Prostate gland (tissue), 2 donors: ENCODE measurements at regions not wholly inside any gene's neighbourhood (a gene's known extent, or its start where the extent isn't known, plus 50 kb on each side); places are given as distances from the start of the nearest gene placed in this dataset.

Experiments used
- CTCF ChIP-seq, 4 experiments: fragments of 200-600 bp in 2 of 4; fragments of 450-650 bp in 2 of 4; sonication (generic) in 2 of 4; IDR thresholded peaks; 1 replicate in 3 of 4; 2 replicates in 1 of 4; pipeline ENCODE4 v1.5.1; 2016 to 2019; ENCODE audit warnings: antibody characterized with exemption in 4 of 4, mild to moderate bottlenecking in 2 of 4, moderate library complexity in 2 of 4
- POLR2A ChIP-seq: fragments of 450-650 bp; IDR thresholded peaks from one replicate; pipeline ENCODE4 v1.6.1; 2016; ENCODE audit warnings: antibody characterized with exemption, mild to moderate bottlenecking
- POLR2AphosphoS5 ChIP-seq: sonication (generic); formaldehyde crosslinking; IDR thresholded peaks from one replicate; pipeline ENCODE4 v1.6.1; 2017; ENCODE audit warnings: antibody characterized with exemption

- no peak for TF ChIP-seq CTCF (IDR thresholded peaks at IDR 0.05)
- no peak for TF ChIP-seq POLR2A
- TF ChIP-seq POLR2AphosphoS5: no peak
Measured at GRCh38 chr14:105685003-105685402, 158.6 kb downstream of the TMEM121 start.
